ENCODE measurements at regions not wholly inside any gene's neighbourhood (a gene's known extent, or its start where the extent isn't known, plus 50 kb on each side); places are given as distances from the start of the nearest gene placed in this dataset.

DNA sequence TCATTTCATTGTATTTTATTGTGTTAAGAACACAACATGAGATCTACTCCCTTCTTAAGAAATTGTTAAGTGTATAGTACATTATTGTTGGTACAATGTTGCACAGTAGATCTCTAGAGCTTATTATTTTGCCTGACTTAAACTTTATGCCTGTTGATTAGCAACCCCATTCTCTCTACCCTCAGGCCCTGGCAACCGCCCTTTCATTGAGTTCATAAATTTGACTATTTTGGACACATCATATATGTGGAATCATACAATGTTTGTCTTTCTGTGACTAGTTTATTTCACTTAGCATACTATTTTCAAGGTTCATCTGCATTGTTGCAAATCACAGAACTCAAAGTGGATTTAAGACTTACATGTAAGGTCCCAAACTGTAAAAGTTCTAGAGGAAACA lies 222.1 kb downstream of the IL15 start:
- 0% methylated on average over 1 of the region's 1 CpG for WGBS (ENCODE audit: low lambda C conversion rate)
- H3K79me2 ChIP-seq (ENCODE audit: insufficient read depth, low read length) = no peaks in the 10 kb centered on the region
- H3K9me3 ChIP-seq (ENCODE audit: low read length) = peaks cover 12% of the 10 kb centered on the region
- no peak overlapping the region for H3K27ac ChIP-seq (ENCODE audit: extremely low read length, insufficient read depth, low read length)
- POLR2A ChIA-PET = no interaction called here
- CTCF ChIA-PET (ENCODE audit: low intra/inter-chr PET ratio, low total read pairs) = no interaction called here
- no peaks in the 10 kb centered on the region for H3K4me1 ChIP-seq (ENCODE audit: insufficient read depth, low read length)
- ATAC-seq (no peak), DNase-seq (ENCODE audit: low spot score) (no peak), FAIRE-seq (no peak)
- intact Hi-C loops (cut with micrococcal nuclease; ENCODE audit: unreplicated experiment) = no loop called here
- H3K9ac ChIP-seq (ENCODE audit: insufficient read depth, low read depth, low read length) = no peak overlapping the region
- H4K20me1 ChIP-seq (ENCODE audit: insufficient read depth, low read length) = no peaks in the 10 kb centered on the region
- no peak overlapping the region for H2AFZ ChIP-seq (ENCODE audit: low read length)
- TF ChIP-seq ZNF160 (CRISPR knock-in tag; IDR thresholded peaks at IDR 0.05) (no peak), ELF1 (CRISPR knock-in tag; IDR thresholded peaks at IDR 0.05) (no peak), SRY (CRISPR knock-in tag; IDR thresholded peaks at IDR 0.05) (no peak), SALL1 (CRISPR knock-in tag; IDR thresholded peaks at IDR 0.05) (no peak), NFE2 (CRISPR knock-in tag; IDR thresholded peaks at IDR 0.05) (no peak), ZNF782 (CRISPR knock-in tag; IDR thresholded peaks at IDR 0.05; ENCODE audit: borderline replicate concordance) (no peak), YEATS2 (CRISPR knock-in tag; IDR thresholded peaks at IDR 0.05; ENCODE audit: borderline replicate concordance) (no peak), ZNF816 (CRISPR knock-in tag; IDR thresholded peaks at IDR 0.05; ENCODE audit: borderline replicate concordance) (no peak), ZNF230 (CRISPR knock-in tag; IDR thresholded peaks at IDR 0.05) (no peak), CREM (IDR thresholded peaks at IDR 0.05) (no peak), CREM (CRISPR knock-in tag; IDR thresholded peaks at IDR 0.05) (no peak), REPIN1 (CRISPR knock-in tag; IDR thresholded peaks at IDR 0.05; ENCODE audit: borderline replicate concordance, low read depth) (no peak), HCFC1 (IDR thresholded peaks at IDR 0.05; ENCODE audit: low read depth, low read length) (no peak), BRCA1 (CRISPR knock-in tag; IDR thresholded peaks at IDR 0.05) (no peak)
- TF ChIP-seq, protein P1, sequence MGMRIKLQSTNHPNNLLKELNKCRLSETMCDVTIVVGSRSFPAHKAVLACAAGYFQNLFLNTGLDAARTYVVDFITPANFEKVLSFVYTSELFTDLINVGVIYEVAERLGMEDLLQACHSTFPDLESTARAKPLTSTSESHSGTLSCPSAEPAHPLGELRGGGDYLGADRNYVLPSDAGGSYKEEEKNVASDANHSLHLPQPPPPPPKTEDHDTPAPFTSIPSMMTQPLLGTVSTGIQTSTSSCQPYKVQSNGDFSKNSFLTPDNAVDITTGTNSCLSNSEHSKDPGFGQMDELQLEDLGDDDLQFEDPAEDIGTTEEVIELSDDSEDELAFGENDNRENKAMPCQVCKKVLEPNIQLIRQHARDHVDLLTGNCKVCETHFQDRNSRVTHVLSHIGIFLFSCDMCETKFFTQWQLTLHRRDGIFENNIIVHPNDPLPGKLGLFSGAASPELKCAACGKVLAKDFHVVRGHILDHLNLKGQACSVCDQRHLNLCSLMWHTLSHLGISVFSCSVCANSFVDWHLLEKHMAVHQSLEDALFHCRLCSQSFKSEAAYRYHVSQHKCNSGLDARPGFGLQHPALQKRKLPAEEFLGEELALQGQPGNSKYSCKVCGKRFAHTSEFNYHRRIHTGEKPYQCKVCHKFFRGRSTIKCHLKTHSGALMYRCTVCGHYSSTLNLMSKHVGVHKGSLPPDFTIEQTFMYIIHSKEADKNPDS (CRISPR knock-in tag; IDR thresholded peaks at IDR 0.05) = no peak
- TF ChIP-seq, protein P2, sequence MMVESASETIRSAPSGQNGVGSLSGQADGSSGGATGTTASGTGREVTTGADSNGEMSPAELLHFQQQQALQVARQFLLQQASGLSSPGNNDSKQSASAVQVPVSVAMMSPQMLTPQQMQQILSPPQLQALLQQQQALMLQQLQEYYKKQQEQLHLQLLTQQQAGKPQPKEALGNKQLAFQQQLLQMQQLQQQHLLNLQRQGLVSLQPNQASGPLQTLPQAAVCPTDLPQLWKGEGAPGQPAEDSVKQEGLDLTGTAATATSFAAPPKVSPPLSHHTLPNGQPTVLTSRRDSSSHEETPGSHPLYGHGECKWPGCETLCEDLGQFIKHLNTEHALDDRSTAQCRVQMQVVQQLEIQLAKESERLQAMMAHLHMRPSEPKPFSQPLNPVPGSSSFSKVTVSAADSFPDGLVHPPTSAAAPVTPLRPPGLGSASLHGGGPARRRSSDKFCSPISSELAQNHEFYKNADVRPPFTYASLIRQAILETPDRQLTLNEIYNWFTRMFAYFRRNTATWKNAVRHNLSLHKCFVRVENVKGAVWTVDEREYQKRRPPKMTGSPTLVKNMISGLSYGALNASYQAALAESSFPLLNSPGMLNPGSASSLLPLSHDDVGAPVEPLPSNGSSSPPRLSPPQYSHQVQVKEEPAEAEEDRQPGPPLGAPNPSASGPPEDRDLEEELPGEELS (CRISPR knock-in tag; IDR thresholded peaks at IDR 0.05) = no peak
- no peak overlapping the region for H3K4me3 ChIP-seq (replicated peaks in 1 of 3; ENCODE audit: insufficient read depth in 1 of 3, low read depth in 2 of 3, low read length in 3 of 3)
- H3K36me3 ChIP-seq (replicated peaks in 1 of 2; ENCODE audit: control insufficient read depth in 1 of 2, insufficient read depth in 2 of 2, low read length in 2 of 2) = no peaks in the 10 kb centered on the region
- H3K4me2 ChIP-seq (ENCODE audit: low read depth, low read length) = no peak overlapping the region
- in situ Hi-C loops (cut with HindIII; ENCODE audit: extremely low pct_ligation_motif_present, low pct_unique_long_range_greater_than_20kb) = no loop called here
- no TSS peak for BruUV-seq (replicated peaks)
- H3K27me3 ChIP-seq (ENCODE audit: control insufficient read depth in 1 of 2, insufficient read depth in 2 of 2, low read length in 2 of 2) = no peaks in the 10 kb centered on the region; a peak in 1 of 5 replicates
